ENCODE measurements at regions not wholly inside any gene's neighbourhood (a gene's known extent, or its start where the extent isn't known, plus 50 kb on each side); places are given as distances from the start of the nearest gene placed in this dataset.

- Histone ChIP-seq H3K14ac (ENCODE audit: insufficient read depth, low read length) (no peak overlapping the region), H2BK20ac (ENCODE audit: low read depth, low read length, poor library complexity, severe bottlenecking) (no peak overlapping the region), H3T11ph (ENCODE audit: low read length) (no peak overlapping the region), H2BK5ac (ENCODE audit: insufficient read length, low read length) (no peak overlapping the region), H3K18ac (ENCODE audit: insufficient read length, low read depth, low read length) (no peak overlapping the region), H3K9me3 (ENCODE audit: control insufficient read depth, low read depth, low read length) (no peaks in the 10 kb centered on the region), H3K4me1 (ENCODE audit: insufficient read depth, low read length) (no peaks in the 10 kb centered on the region), H2AFZ (ENCODE audit: low read length) (no peak overlapping the region), H3K4me2 (ENCODE audit: insufficient read depth, insufficient read length, low read length) (no peak overlapping the region), H3K27me3 (ENCODE audit: insufficient read depth, low read length) (no peaks in the 10 kb centered on the region), H3K9ac (ENCODE audit: extremely low read depth, insufficient read length, low read length) (no peak overlapping the region), H2BK12ac (ENCODE audit: insufficient read length, low read depth, low read length) (no peak overlapping the region), H2BK15ac (ENCODE audit: low read depth, low read length) (no peak overlapping the region), H3K56ac (ENCODE audit: insufficient read length, low read depth, low read length) (no peak overlapping the region), H4K5ac (ENCODE audit: insufficient read length, low read depth, low read length) (no peak overlapping the region), H3K4ac (ENCODE audit: low read depth, low read length) (no peak overlapping the region), H4K91ac (ENCODE audit: insufficient read length, low read depth, low read length) (no peak overlapping the region), H4K20me1 (ENCODE audit: control insufficient read depth, insufficient read depth, insufficient read length) (no peaks in the 10 kb centered on the region), H2BK120ac (ENCODE audit: low read depth, low read length, poor library complexity, severe bottlenecking) (no peak overlapping the region), H3K23me2 (ENCODE audit: insufficient read length, low read depth, low read length, poor library complexity, severe bottlenecking) (no peaks in the 10 kb centered on the region), H3K23ac (ENCODE audit: insufficient read length, low read depth, low read length) (no peak overlapping the region), H4K8ac (replicated peaks; ENCODE audit: insufficient read length, low read depth, low read length) (no peak overlapping the region), H3K79me1 (ENCODE audit: insufficient read depth, low read depth, low read length, poor library complexity, severe bottlenecking) (no peaks in the 10 kb centered on the region), H3K79me2 (ENCODE audit: insufficient read depth, low read length) (no peaks in the 10 kb centered on the region), H2AK5ac (ENCODE audit: insufficient read length, low read length) (no peak overlapping the region), H3K27ac (ENCODE audit: insufficient read length, low read depth, low read length) (no peak overlapping the region)
- Mint-ChIP-seq H3K27me3 (ENCODE audit: low read depth) (no peaks in the 10 kb centered on the region), H3K4me3 (no peak overlapping the region), H3K27ac (no peak overlapping the region), H3K36me3 (ENCODE audit: insufficient read depth in 1 of 3, low read depth in 3 of 3) (no peaks in the 10 kb centered on the region), H3K9me3 (0 out of 5 replicates have a peak, but pooled peaks cover 0 to 4% of the 10 kb centered on the region in 2 experiments), H3K4me1 (peaks cover 6 to 8% of the 10 kb centered on the region in 2 experiments; a peak in 3 of 4 replicates)
- TF ChIP-seq, protein P1, sequence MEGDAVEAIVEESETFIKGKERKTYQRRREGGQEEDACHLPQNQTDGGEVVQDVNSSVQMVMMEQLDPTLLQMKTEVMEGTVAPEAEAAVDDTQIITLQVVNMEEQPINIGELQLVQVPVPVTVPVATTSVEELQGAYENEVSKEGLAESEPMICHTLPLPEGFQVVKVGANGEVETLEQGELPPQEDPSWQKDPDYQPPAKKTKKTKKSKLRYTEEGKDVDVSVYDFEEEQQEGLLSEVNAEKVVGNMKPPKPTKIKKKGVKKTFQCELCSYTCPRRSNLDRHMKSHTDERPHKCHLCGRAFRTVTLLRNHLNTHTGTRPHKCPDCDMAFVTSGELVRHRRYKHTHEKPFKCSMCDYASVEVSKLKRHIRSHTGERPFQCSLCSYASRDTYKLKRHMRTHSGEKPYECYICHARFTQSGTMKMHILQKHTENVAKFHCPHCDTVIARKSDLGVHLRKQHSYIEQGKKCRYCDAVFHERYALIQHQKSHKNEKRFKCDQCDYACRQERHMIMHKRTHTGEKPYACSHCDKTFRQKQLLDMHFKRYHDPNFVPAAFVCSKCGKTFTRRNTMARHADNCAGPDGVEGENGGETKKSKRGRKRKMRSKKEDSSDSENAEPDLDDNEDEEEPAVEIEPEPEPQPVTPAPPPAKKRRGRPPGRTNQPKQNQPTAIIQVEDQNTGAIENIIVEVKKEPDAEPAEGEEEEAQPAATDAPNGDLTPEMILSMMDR (conservative IDR thresholded peaks at IDR 0.05): no peak
- WGBS (ENCODE audit: extremely low coverage, insufficient read length, low lambda C conversion rate): no CpG with 5 or more reads among the region's 2 CpGs
- DNase-seq: no peak
These were observed 152.0 kb upstream of the SV2C start for GRCh38 chr5:75931175-75931574.

Measured in H9 (cell line).